ENCODE measurements at regions not wholly inside any gene's neighbourhood (a gene's known extent, or its start where the extent isn't known, plus 50 kb on each side); places are given as distances from the start of the nearest gene placed in this dataset.

DNA sequence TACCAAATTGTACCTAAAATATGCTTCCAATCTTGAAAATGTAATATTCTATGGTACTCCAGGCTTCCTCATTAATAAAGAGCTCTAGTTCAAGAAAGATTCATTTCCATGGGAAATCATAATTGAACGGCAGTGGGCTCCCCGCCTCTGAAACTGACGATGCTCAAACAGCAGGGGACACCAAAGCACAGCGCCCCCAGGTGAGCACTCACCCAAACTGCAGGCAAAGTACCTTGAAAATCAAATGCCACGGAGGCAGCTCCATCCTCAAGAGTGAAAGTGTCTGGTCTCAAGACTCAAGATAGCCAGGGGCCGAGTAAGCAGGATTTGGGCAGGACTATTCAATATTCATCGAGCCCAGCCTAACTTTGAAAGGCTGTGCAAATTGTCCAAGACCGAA is 217.4 kb upstream of the TNRC6C start:
- Mint-ChIP-seq H3K9me3 (no peaks in the 10 kb centered on the region), H3K4me1 (peaks cover 19% of the 10 kb centered on the region), H3K27me3 (ENCODE audit: low read depth) (peaks cover 14% of the 10 kb centered on the region), H3K27ac (no peak overlapping the region), H3K36me3 (no peaks in the 10 kb centered on the region), H3K4me3 (no peak overlapping the region)
- peak; percentile 79 for DNase-seq (ENCODE audit: low spot score)
- peak; percentile 31; the same call in 1 of the 2 replicates for ATAC-seq
- ChIA-PET POLR2A (no interaction called here), CTCF (interaction anchor here (0.6 to 1.4 kb wide), 34 partner anchors 9 to 240 kb away, joined by 3 to 23 read pairs (median 4); no protein-coding TSS in a partner anchor)
- no peak for TF ChIP-seq JUN (CRISPR knock-in tag; IDR thresholded peaks at IDR 0.05)
- TF ChIP-seq, protein P1, sequence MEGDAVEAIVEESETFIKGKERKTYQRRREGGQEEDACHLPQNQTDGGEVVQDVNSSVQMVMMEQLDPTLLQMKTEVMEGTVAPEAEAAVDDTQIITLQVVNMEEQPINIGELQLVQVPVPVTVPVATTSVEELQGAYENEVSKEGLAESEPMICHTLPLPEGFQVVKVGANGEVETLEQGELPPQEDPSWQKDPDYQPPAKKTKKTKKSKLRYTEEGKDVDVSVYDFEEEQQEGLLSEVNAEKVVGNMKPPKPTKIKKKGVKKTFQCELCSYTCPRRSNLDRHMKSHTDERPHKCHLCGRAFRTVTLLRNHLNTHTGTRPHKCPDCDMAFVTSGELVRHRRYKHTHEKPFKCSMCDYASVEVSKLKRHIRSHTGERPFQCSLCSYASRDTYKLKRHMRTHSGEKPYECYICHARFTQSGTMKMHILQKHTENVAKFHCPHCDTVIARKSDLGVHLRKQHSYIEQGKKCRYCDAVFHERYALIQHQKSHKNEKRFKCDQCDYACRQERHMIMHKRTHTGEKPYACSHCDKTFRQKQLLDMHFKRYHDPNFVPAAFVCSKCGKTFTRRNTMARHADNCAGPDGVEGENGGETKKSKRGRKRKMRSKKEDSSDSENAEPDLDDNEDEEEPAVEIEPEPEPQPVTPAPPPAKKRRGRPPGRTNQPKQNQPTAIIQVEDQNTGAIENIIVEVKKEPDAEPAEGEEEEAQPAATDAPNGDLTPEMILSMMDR (IDR thresholded peaks at IDR 0.05) = peak; percentile 93
- no peak for TF ChIP-seq SMAD3 (CRISPR knock-in tag; IDR thresholded peaks at IDR 0.05; ENCODE audit: borderline replicate concordance)

DNA sequence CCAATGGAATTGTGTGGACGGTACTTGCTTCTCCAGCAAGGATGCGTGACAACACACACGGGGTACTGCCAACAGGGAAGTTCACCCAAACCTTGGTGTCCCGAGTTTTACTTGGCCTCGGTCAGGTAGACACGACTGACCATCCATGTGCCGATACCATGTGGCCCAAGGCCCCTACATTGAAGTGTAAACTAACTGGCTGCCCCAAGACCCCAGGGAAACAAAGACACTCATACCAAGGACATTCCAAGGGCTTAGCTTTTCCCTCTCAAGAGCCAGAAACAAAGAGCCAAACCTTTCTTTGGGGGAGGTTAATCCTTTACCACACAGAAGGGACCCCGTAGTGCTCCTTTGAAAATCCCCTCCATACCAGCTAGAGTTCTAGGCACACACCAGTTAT is 215.9 kb upstream of the TNRC6C start:
- Mint-ChIP-seq H3K27ac (no peak overlapping the region), H3K9me3 (no peaks in the 10 kb centered on the region), H3K4me3 (no peak overlapping the region), H3K27me3 (ENCODE audit: low read depth) (peaks cover 9% of the 10 kb centered on the region), H3K4me1 (peaks cover 25% of the 10 kb centered on the region), H3K36me3 (no peaks in the 10 kb centered on the region)
- no peak for TF ChIP-seq RORB (CRISPR knock-in tag; IDR thresholded peaks at IDR 0.05)
- TF ChIP-seq, protein P2, sequence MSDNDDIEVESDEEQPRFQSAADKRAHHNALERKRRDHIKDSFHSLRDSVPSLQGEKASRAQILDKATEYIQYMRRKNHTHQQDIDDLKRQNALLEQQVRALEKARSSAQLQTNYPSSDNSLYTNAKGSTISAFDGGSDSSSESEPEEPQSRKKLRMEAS (CRISPR knock-in tag; IDR thresholded peaks at IDR 0.05) = peak; percentile 67
- TF ChIP-seq NR1H2 (CRISPR knock-in tag; IDR thresholded peaks at IDR 0.05) = no peak
- no peak for TF ChIP-seq ZNF423 (CRISPR knock-in tag; IDR thresholded peaks at IDR 0.05)
- TF ChIP-seq, protein P3, sequence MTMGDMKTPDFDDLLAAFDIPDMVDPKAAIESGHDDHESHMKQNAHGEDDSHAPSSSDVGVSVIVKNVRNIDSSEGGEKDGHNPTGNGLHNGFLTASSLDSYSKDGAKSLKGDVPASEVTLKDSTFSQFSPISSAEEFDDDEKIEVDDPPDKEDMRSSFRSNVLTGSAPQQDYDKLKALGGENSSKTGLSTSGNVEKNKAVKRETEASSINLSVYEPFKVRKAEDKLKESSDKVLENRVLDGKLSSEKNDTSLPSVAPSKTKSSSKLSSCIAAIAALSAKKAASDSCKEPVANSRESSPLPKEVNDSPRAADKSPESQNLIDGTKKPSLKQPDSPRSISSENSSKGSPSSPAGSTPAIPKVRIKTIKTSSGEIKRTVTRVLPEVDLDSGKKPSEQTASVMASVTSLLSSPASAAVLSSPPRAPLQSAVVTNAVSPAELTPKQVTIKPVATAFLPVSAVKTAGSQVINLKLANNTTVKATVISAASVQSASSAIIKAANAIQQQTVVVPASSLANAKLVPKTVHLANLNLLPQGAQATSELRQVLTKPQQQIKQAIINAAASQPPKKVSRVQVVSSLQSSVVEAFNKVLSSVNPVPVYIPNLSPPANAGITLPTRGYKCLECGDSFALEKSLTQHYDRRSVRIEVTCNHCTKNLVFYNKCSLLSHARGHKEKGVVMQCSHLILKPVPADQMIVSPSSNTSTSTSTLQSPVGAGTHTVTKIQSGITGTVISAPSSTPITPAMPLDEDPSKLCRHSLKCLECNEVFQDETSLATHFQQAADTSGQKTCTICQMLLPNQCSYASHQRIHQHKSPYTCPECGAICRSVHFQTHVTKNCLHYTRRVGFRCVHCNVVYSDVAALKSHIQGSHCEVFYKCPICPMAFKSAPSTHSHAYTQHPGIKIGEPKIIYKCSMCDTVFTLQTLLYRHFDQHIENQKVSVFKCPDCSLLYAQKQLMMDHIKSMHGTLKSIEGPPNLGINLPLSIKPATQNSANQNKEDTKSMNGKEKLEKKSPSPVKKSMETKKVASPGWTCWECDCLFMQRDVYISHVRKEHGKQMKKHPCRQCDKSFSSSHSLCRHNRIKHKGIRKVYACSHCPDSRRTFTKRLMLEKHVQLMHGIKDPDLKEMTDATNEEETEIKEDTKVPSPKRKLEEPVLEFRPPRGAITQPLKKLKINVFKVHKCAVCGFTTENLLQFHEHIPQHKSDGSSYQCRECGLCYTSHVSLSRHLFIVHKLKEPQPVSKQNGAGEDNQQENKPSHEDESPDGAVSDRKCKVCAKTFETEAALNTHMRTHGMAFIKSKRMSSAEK (CRISPR knock-in tag; IDR thresholded peaks at IDR 0.05; ENCODE audit: borderline replicate concordance) = peak; percentile 72; the same call in 1 of the 2 replicates
- peak; percentile 66 for ATAC-seq
- ChIA-PET CTCF (interaction anchor here (0.8 kb wide), 1 partner anchor 145 kb away, joined by 3 read pairs; no protein-coding TSS in a partner anchor), POLR2A (interaction anchor here (0.5 kb wide), 1 partner anchor 359 kb away, joined by 4 read pairs; no protein-coding TSS in a partner anchor)
- DNase-seq (ENCODE audit: low spot score) = peak; percentile 5

DNA sequence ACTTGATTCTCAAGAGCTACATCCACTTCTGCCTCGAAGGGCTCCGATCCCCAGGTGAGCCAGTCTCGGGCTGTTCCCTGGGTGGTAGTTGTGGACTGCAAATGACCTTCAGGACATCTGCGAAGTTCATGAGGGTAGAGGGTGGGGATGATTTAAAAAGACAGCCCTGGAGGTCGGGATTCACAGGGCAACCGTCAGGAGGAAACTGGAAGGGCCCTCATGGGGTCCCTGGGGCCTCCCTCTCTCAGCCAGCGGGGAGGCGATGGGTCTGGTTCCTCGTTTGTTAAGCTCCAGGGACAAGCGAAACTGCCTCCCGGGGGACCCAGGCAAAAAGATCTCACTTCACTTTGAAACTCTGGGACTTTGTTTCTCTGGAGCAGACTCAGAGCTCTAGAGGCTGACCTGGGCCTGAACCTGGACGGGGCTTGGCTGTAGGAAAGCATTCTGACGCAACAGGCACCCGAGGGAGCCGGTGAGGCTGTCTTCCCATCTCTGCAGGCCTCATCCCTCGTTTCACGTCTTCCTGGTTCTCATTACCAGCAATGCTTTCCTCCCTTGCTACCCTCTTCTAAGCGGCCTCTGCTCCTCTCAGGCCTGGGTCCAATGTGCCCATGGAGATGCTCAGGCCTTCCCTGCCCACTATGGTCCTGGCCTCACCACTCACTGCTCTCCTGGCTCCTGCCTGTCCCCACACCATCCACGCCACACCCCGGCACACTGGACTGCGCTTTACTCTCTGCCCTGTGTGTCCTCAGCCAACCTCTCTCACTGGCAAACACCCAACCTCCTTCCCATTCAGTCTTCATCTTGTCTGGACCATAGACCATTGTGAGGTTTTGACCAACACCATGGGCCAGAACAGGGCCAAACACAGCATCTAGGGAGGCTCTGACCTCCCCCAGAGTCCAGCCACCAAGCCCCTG is 214.2 kb upstream of the TNRC6C start:
- Mint-ChIP-seq H3K27ac (no peak overlapping the region), H3K27me3 (ENCODE audit: low read depth) (peaks cover 10% of the 10 kb centered on the region), H3K4me3 (no peak overlapping the region), H3K36me3 (no peaks in the 10 kb centered on the region), H3K4me1 (peaks cover 34% of the 10 kb centered on the region), H3K9me3 (no peaks in the 10 kb centered on the region)
- CTCF ChIA-PET = interaction anchor here (1.3 kb wide), 1 partner anchor 148 kb away, joined by 3 read pairs; no protein-coding TSS in a partner anchor
- POLR2A ChIA-PET = no interaction called here
- ATAC-seq (no peak), DNase-seq (ENCODE audit: low spot score) (peak; percentile 5)
- TF ChIP-seq IRF2 (CRISPR knock-in tag; IDR thresholded peaks at IDR 0.05; ENCODE audit: borderline replicate concordance, low read depth) = no peak
- TF ChIP-seq EMX1 (CRISPR knock-in tag; IDR thresholded peaks at IDR 0.05) = no peak
- no peak for TF ChIP-seq ZNF263 (CRISPR knock-in tag; IDR thresholded peaks at IDR 0.05; ENCODE audit: low read depth)
- TF ChIP-seq, protein P4, sequence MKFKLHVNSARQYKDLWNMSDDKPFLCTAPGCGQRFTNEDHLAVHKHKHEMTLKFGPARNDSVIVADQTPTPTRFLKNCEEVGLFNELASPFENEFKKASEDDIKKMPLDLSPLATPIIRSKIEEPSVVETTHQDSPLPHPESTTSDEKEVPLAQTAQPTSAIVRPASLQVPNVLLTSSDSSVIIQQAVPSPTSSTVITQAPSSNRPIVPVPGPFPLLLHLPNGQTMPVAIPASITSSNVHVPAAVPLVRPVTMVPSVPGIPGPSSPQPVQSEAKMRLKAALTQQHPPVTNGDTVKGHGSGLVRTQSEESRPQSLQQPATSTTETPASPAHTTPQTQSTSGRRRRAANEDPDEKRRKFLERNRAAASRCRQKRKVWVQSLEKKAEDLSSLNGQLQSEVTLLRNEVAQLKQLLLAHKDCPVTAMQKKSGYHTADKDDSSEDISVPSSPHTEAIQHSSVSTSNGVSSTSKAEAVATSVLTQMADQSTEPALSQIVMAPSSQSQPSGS (CRISPR knock-in tag; IDR thresholded peaks at IDR 0.05; ENCODE audit: borderline replicate concordance, low read depth) = no peak
- TF ChIP-seq, protein P5, sequence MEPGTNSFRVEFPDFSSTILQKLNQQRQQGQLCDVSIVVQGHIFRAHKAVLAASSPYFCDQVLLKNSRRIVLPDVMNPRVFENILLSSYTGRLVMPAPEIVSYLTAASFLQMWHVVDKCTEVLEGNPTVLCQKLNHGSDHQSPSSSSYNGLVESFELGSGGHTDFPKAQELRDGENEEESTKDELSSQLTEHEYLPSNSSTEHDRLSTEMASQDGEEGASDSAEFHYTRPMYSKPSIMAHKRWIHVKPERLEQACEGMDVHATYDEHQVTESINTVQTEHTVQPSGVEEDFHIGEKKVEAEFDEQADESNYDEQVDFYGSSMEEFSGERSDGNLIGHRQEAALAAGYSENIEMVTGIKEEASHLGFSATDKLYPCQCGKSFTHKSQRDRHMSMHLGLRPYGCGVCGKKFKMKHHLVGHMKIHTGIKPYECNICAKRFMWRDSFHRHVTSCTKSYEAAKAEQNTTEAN (CRISPR knock-in tag; IDR thresholded peaks at IDR 0.05) = no peak
- TF ChIP-seq, protein P6, sequence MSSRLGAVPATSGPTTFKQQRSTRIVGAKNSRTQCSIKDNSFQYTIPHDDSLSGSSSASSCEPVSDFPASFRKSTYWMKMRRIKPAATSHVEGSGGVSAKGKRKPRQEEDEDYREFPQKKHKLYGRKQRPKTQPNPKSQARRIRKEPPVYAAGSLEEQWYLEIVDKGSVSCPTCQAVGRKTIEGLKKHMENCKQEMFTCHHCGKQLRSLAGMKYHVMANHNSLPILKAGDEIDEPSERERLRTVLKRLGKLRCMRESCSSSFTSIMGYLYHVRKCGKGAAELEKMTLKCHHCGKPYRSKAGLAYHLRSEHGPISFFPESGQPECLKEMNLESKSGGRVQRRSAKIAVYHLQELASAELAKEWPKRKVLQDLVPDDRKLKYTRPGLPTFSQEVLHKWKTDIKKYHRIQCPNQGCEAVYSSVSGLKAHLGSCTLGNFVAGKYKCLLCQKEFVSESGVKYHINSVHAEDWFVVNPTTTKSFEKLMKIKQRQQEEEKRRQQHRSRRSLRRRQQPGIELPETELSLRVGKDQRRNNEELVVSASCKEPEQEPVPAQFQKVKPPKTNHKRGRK (CRISPR knock-in tag; IDR thresholded peaks at IDR 0.05; ENCODE audit: borderline replicate concordance) = no peak
- TF ChIP-seq, protein P7, sequence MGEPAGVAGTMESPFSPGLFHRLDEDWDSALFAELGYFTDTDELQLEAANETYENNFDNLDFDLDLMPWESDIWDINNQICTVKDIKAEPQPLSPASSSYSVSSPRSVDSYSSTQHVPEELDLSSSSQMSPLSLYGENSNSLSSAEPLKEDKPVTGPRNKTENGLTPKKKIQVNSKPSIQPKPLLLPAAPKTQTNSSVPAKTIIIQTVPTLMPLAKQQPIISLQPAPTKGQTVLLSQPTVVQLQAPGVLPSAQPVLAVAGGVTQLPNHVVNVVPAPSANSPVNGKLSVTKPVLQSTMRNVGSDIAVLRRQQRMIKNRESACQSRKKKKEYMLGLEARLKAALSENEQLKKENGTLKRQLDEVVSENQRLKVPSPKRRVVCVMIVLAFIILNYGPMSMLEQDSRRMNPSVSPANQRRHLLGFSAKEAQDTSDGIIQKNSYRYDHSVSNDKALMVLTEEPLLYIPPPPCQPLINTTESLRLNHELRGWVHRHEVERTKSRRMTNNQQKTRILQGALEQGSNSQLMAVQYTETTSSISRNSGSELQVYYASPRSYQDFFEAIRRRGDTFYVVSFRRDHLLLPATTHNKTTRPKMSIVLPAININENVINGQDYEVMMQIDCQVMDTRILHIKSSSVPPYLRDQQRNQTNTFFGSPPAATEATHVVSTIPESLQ (CRISPR knock-in tag; IDR thresholded peaks at IDR 0.05) = no peak

Measured in WTC11 (cell line).